ENCODE measurements at regions not wholly inside any gene's neighbourhood (a gene's known extent, or its start where the extent isn't known, plus 50 kb on each side); places are given as distances from the start of the nearest gene placed in this dataset.
"Not testable (repeated sequence)": the region's sequence is repeated elsewhere in the genome, so short reads cannot be mapped to it uniquely, and the experiment has no call there.

GRCh38 chr10:125605167-125605566 is 77.8 kb downstream of the TEX36 start:
- TF ChIP-seq CTCF (conservative IDR thresholded peaks at IDR 0.05; ENCODE audit: low read depth): no peak
- POLR2A ChIA-PET (ENCODE audit: low non-redundant PET): no interaction called here
- no peak overlapping the region for H3K27ac ChIP-seq
- no peak for DNase-seq (ENCODE audit: low spot score)
- CTCF ChIA-PET: no interaction called here

- no peak for DNase-seq (ENCODE audit: low spot score)
- ChIA-PET CTCF (no interaction called here), POLR2A (ENCODE audit: low non-redundant PET) (no interaction called here)
- TF ChIP-seq CTCF (conservative IDR thresholded peaks at IDR 0.05; ENCODE audit: low read depth): no peak
- H3K27ac ChIP-seq: no peak overlapping the region
Observed at GRCh38 chr10:125602825-125603224, 80.1 kb downstream of the TEX36 start.

- ChIA-PET CTCF (no interaction called here), POLR2A (ENCODE audit: low non-redundant PET) (no interaction called here)
- no peak for TF ChIP-seq CTCF (conservative IDR thresholded peaks at IDR 0.05; ENCODE audit: low read depth)
- no peak overlapping the region for H3K27ac ChIP-seq
- DNase-seq (ENCODE audit: low spot score): no peak
Observed at GRCh38 chr10:125599194-125599593, 83.8 kb downstream of the TEX36 start.

DNA sequence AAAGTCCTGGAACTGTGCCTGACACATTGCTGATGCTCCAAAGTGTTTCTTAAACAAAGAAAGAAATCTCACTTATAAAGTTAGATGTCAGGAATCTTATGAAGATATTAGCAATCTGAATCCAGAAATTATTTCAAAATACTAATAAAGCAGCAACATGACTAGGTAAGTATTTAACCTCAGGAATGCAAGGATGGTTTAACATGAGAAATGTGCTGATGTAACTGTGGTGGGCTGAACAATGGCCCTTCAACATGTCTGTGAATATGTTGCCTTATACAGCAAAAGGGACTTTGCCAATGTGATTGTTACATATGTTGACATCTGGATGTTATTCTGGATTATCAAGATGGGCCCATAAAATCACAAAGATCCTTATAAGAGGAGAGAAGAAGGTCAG is 87.1 kb downstream of the TEX36 start:
- no peak for DNase-seq (ENCODE audit: low spot score)
- ChIA-PET POLR2A (ENCODE audit: low non-redundant PET) (no interaction called here), CTCF (no interaction called here)
- no peak for TF ChIP-seq CTCF (conservative IDR thresholded peaks at IDR 0.05; ENCODE audit: low read depth)
- no peak overlapping the region for H3K27ac ChIP-seq

DNA sequence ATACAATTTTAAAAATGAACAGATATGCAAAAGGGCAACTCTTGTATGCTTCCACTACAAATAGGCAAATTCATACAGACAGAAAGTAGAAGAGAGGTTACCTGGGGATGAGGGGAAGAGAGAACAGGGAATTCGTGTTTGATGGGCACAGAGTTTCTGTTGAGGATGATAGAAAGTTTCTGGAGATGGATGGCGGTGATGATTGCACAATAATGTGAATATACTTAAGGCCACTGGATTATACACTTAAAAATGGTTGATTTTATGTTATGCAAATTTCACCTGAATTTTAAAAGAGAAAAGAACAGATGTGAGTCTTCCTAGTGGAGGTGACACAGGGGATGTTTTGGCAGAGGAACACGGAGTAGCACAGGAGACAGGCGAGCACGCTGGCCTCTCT is 89.3 kb downstream of the TEX36 start:
- POLR2A ChIA-PET (ENCODE audit: low non-redundant PET): no interaction called here
- CTCF ChIA-PET: no interaction called here
- H3K27ac ChIP-seq: no peak overlapping the region
- TF ChIP-seq CTCF (conservative IDR thresholded peaks at IDR 0.05; ENCODE audit: low read depth): no peak
- no peak for DNase-seq (ENCODE audit: low spot score)

- ChIA-PET CTCF (no interaction called here), POLR2A (ENCODE audit: low non-redundant PET) (no interaction called here)
- no peak for DNase-seq (ENCODE audit: low spot score)
- H3K27ac ChIP-seq: no peak overlapping the region
- no peak for TF ChIP-seq CTCF (conservative IDR thresholded peaks at IDR 0.05; ENCODE audit: low read depth)
Observed at GRCh38 chr10:125592897-125593296, 90.1 kb downstream of the TEX36 start.

DNA sequence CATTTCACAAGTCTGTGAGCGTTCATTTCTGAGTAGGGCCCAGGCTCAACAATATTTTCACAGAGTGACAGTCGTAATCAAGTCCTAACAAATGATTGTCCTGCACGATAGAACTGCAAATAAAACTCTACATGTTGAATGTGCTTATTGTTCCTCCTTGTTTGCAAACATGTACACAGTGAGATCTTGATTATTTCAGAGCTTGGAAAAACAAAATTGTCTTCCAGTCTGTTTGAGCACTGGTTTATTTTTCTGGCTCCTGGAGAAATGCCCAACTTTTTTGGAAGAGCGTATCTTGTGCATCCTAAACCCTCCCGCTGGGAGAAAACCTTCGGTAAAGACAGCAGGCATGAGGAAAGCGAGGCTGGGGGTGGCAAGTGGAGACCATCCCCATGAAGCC is 91.1 kb downstream of the TEX36 start:
- ChIA-PET POLR2A (ENCODE audit: low non-redundant PET) (no interaction called here), CTCF (interaction anchor here (0.5 kb wide), 1 partner anchor 872 kb away, joined by 6 read pairs; no protein-coding TSS in a partner anchor)
- DNase-seq (ENCODE audit: low spot score): no peak
- no peak overlapping the region for H3K27ac ChIP-seq
- no peak for TF ChIP-seq CTCF (conservative IDR thresholded peaks at IDR 0.05; ENCODE audit: low read depth)

GRCh38 chr10:125588738-125589137 is 94.2 kb downstream of the TEX36 start:
- CTCF ChIA-PET: interaction anchor here (0.7 kb wide), 1 partner anchor 312 kb away, joined by 4 read pairs; no protein-coding TSS in a partner anchor
- H3K27ac ChIP-seq; DNase-seq (ENCODE audit: low spot score); POLR2A ChIA-PET (ENCODE audit: low non-redundant PET): not testable (repeated sequence)

Data from RWPE1 (cell line).